GM18498 (cell line): ENCODE measurements at regions not wholly inside any gene's neighbourhood (a gene's known extent, or its start where the extent isn't known, plus 50 kb on each side); places are given as distances from the start of the nearest gene placed in this dataset.

Experiments
- ATAC-seq: cut with Tn5 transposase; IDR thresholded peaks from one replicate; pipeline ENCODE4 v1.9.1; 2021; ENCODE audit warnings: mild to moderate bottlenecking, moderate library complexity; ENCODE audit not compliant: unreplicated experiment

DNA sequence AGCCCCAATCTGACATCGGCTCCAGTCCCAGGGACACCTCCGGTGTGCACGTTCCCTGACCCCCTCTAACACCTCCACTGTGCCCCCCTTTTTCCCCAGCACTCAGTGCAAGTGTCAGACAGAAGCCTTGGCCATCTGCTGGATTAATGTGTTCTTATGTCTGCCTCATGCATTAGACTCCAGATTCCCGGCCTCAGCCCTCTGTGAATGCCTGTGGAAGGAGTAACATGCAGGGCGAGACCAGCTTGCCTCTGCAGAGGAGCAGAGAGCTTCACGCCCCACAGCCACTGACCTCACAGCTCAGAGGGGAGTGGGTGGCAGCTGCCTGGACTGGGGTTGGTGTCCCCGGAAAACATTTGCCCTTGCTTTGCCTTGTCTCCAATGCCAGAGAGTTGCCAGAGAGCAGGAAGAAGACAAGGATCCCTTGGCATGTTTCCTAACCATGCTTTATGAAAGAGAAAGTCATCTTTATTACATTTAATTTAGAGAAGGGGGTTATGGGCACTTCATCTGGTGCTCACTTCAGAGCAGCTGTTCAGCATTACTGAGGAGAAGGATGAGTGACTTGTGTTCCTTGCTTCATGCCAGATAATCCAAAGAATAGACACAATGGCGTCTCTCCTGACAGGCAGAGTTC is 91.6 kb upstream of the CXCL12 start:
- no peak for ATAC-seq

DNA sequence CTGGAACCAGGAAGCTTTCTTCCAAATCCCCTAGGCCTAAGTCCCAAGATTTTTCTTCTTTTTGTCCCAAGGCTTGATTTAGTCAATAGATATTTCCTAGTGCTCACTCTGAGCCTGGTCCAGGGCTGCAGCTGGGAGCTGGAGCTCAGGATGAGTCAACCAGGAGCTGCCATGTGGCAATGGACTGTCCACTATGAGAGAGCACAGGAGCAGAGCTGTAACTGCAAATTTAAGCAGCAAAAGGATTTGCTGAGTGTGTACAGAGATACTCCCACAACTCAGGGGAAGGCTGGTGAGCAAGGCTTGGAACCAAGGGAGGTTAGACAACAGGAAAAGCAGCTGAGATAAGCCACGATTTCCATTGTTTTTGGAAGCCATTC is 92.1 kb upstream of the CXCL12 start:
- no peak for ATAC-seq

GRCh38 chr10:44478040-44478439 is 93.1 kb upstream of the CXCL12 start:
- no peak for ATAC-seq

GRCh38 chr10:44478876-44479705 is 94.2 kb upstream of the CXCL12 start:
- ATAC-seq: no peak

DNA sequence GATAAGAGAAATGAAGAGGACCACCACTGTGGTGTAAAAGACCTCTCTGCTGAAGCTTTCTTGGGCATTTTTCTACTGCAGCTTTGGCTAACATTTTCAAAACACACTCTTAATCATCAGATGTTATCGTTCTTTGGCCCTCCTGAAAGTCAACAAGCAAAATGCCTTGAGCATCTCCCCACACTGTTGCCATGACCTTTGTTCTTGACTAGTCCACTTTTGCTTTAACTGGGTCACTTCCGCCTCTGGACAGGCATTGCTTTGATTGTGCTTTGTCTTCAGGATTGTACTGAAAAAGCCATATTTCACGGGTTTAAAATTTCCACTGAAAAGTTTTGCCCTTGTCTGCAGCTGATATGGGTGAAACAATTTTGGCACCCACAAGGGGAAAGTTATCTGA is 107.8 kb upstream of the CXCL12 start:
- ATAC-seq: no peak

- no peak for ATAC-seq
Observed at GRCh38 chr10:44498222-44498621, 113.3 kb upstream of the CXCL12 start.

GRCh38 chr10:44500451-44500850 is 115.6 kb upstream of the CXCL12 start:
- ATAC-seq: no peak

DNA sequence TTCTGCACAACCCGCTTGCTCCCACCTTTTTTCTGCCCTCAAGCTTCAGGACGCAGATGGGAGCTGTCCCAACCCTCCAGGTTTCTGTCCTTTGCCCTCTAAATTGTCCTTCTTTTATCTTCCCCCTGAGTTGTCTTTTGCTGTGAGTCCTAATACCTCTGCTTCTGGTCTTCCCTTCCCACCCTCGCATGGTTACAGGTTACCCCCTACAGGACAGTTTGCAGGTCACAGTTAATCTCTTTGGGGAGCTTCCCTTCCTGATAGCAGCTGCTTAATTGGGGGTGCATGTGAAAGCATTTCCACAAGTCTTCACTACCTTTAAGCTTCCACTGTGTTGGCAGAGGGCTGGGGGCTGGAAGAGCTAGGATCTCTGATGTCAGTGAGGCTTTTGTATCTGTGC is 121.5 kb upstream of the CXCL12 start:
- ATAC-seq: no peak

DNA sequence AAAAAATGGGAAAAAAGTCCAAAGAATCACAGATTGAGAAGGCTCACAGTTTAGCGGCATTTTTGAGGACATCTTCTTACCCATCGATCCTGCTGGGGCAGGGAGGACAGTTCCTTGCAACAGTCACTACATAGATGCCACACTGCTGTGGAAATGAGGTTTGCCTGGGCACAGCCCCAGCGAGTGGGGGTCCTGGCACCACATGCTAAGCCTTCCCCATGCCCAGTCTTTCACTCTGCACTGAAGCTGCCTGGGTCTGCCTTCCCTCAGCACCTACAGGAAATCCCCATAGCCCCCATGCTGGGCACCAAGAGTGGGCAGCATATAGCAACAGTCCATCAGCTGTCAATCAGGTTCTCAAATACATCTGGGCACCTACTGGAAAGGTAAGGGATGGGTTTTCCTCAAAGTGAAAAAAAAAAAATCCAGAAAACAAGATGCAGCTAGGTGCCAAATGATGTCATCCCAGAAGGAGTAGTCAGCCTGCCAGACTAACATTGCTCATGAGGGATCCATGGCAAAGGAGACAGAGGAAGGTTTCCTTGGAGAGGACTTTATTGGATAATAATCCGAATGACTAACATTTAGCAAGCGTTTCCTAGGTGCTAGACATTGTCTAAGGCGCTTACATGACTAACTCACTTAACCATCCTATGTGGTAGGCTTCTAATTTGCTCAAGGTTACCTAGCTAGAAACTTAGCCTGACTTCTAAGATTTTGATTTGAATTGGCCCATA is 125.7 kb upstream of the CXCL12 start:
- no peak for ATAC-seq

DNA sequence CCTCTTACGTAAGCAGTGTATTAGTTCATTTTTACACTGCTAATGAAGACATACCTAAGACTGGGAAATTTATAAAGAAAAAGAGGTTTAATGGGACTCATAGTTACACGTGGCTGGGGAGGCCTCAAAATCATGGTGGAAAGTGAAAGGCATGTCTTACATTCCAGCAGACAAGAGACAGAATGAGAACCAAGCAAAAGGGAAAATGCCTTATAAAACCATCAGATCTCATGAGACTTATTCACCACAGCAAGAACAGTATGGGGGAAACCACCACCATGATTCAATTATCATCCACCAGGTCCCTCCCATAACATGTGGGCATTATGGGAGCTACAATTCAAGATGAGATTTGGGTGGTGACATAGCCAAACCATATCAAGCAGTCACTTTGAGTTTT is 126.3 kb upstream of the CXCL12 start:
- ATAC-seq: no peak

- no peak for ATAC-seq
Observed at GRCh38 chr10:44511601-44512000, 126.7 kb upstream of the CXCL12 start.

- ATAC-seq: no peak
Observed at GRCh38 chr10:44512431-44513022, 127.6 kb upstream of the CXCL12 start.

GRCh38 chr10:44513591-44513990 is 128.7 kb upstream of the CXCL12 start:
- no peak for ATAC-seq

DNA sequence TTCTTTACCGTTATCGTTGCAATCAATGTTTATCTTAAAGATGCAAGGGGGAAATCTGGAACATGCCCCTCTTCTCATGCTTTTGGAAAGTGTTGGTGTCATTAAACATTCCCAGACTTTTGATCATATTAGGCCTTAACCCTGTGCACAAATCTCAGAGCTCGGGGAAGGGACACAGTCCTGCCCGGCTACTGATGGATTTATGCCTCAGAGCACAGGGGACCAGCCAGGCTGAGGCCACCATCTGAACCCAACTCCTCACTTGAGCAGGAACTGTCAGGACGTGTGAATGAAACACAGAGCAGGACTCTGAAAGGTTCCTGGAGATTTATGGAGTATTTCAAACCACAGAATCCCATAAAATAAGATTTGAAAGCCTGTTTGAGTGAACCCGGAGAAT is 132.0 kb upstream of the CXCL12 start:
- ATAC-seq: no peak

GRCh38 chr10:44517635-44518034 is 132.7 kb upstream of the CXCL12 start:
- peak; percentile 52 for ATAC-seq

DNA sequence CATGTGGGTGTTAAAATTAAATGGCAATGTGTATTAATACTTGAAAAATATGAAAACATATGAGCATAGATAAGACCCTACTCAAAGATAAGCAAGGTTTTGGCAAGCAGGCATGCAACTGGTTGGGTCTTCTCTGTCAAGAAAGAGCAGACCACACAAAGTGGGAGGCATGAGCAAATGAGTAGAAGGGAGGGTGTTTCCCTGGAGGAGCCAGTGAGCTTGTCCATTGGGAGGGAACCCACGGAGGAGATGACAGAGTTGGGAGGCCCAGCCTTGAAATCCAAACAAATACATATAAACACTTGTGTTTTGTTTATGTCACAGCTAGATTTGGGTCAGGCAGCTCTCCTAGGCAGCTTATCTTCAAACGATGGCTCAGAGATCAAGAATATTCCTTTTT is 134.5 kb upstream of the CXCL12 start:
- no peak for ATAC-seq

DNA sequence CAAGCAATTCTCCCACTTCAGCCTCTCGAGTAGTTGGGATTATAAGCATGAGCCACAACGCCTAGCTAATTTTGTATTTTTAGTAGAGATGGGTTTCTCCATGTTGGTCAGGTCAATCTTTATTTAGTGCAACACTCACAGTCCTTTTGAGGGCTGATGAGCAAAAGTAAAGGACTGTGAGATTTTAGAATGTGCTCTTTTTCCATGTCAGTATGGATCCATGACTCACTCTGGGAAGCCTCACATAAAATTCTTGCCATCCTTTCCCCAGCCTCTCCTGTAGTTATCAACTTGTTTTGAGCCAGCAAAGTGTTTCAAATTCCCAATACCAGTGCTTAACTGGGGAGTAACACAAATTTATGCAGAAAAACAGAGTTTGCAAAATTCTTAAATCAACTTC is 135.8 kb upstream of the CXCL12 start:
- no peak for ATAC-seq

- no peak for ATAC-seq
Observed at GRCh38 chr10:44539178-44539577, 154.3 kb upstream of the CXCL12 start.

GRCh38 chr10:44552726-44553125 is 167.8 kb upstream of the CXCL12 start:
- no peak for ATAC-seq

DNA sequence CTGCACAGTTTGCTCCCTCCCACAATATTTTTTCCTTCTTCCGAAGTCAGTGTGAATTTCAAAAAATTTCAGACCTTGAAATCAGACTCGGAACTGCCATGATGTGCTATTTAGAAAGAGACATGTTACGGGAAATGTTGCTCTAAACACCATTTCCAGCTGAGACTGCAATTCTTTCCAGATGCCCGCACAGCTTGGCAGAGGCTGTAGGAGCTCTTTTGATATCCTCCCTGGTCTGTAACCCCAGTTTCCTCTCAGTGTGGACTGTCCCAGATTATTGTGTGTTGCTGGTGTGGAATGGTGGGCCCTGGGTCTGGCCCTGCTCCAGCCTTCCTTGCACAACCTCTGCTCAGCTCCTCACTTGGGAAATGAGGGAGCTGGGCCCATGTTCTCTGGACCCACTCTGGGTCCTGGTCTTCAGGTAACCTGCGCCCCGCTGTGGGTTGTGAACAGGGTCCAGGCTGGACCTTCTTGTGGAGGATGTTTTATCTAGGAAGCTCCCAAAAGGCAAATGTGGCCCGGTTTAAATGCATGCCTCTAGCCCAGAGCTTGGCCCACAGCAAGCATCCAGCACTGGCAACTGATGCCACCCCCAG is 172.8 kb upstream of the CXCL12 start:
- no peak for ATAC-seq

GRCh38 chr10:44558521-44558920 is 173.6 kb upstream of the CXCL12 start:
- ATAC-seq: no peak
